Cardiac fibroblast (primary cell): ENCODE measurements at regions not wholly inside any gene's neighbourhood (a gene's known extent, or its start where the extent isn't known, plus 50 kb on each side); places are given as distances from the start of the nearest gene placed in this dataset.

Experiments used
- DNase-seq, 2 donors: peaks; one replicate each; pipeline versions ENCODE4 v3.0.0 to v3.0.0-alpha.2; 2010; ENCODE audit warnings: low read depth in 2 of 2
- H3K4me3 ChIP-seq, 2 donors: replicated peaks in 1 of 2; 1 replicate in 1 of 2; 2 replicates in 1 of 2; pipeline ENCODE4 v1.5.1; 2011; ENCODE audit warnings: low read depth in 2 of 2, low read length in 2 of 2, mild to moderate bottlenecking in 2 of 2, moderate library complexity in 1 of 2
- TF ChIP-seq, protein P1 (sequence below): IDR thresholded peaks from one replicate; pipeline ENCODE4 v1.5.1; 2011; ENCODE audit warnings: low read depth, mild to moderate bottlenecking, low read length, inconsistent platforms

DNA sequence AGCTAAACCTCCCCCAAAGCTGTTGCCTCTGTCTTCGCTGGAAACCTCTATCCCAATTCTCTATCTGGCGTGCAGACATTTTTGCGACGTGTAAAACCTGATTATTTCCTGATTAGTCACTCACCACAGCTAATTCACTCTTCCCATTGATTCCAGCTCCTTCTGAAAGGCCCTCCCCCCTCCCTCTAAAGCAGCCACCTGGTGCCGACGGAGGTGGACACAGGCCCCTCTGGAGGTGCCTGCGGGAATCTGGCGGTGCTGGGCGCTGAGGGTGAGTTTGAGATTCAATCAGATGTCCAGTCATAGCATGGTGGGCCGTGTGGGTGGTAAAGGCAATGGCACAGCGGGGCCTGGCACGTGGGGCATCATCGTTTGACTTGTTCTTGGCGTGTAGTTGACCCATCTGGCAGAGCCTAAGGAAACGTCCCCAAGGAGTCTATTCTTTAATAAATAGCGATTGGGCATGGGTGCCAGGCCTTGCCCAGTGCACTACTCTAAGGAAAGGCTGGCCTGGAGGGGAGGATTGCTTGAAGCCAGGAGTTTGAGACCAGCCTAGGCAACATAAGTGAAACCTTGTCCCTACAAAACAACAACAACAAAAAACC lies 271.1 kb upstream of the MVB12B start:
- no peak overlapping the region for H3K4me3 ChIP-seq
- peak; percentile 22 to 28 for DNase-seq
- TF ChIP-seq, protein P1, sequence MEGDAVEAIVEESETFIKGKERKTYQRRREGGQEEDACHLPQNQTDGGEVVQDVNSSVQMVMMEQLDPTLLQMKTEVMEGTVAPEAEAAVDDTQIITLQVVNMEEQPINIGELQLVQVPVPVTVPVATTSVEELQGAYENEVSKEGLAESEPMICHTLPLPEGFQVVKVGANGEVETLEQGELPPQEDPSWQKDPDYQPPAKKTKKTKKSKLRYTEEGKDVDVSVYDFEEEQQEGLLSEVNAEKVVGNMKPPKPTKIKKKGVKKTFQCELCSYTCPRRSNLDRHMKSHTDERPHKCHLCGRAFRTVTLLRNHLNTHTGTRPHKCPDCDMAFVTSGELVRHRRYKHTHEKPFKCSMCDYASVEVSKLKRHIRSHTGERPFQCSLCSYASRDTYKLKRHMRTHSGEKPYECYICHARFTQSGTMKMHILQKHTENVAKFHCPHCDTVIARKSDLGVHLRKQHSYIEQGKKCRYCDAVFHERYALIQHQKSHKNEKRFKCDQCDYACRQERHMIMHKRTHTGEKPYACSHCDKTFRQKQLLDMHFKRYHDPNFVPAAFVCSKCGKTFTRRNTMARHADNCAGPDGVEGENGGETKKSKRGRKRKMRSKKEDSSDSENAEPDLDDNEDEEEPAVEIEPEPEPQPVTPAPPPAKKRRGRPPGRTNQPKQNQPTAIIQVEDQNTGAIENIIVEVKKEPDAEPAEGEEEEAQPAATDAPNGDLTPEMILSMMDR: no peak

DNA sequence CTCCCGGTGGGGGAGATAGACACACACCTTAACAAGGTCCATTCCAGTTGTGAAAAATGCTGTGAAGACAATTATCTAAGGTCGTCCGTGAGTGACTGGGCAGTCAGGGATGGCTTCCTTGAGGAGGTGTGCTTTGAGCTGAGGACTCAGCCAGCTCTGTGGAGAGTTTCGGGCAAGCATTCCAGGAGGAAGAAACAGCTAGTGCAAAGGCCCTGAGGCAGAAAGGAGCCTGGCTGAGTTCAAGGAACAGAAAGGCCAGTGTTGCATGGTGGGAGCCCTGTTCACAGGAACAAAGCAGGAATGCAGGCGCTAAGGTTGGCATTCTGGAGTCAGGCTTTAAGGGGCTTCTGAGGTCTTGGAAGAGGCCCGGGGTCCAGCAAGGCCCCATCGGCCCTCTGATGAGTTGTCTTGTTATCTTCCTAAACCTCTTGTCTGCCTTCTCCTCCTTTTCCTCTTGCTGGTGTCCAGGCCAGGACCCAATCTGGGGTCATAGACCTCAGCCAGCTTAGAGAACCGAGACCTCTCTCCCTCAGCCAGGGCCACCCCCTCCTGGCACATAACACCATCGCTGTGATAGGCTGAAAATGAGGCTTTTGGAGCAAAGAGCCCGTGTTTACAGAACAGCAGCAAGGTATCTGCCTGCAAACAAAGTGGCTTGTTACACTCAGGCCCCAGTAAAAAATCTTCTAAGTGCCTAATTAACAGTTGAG lies 270.2 kb upstream of the MVB12B start:
- no peak overlapping the region for H3K4me3 ChIP-seq
- no peak for DNase-seq
- TF ChIP-seq, protein P1: no peak

DNA sequence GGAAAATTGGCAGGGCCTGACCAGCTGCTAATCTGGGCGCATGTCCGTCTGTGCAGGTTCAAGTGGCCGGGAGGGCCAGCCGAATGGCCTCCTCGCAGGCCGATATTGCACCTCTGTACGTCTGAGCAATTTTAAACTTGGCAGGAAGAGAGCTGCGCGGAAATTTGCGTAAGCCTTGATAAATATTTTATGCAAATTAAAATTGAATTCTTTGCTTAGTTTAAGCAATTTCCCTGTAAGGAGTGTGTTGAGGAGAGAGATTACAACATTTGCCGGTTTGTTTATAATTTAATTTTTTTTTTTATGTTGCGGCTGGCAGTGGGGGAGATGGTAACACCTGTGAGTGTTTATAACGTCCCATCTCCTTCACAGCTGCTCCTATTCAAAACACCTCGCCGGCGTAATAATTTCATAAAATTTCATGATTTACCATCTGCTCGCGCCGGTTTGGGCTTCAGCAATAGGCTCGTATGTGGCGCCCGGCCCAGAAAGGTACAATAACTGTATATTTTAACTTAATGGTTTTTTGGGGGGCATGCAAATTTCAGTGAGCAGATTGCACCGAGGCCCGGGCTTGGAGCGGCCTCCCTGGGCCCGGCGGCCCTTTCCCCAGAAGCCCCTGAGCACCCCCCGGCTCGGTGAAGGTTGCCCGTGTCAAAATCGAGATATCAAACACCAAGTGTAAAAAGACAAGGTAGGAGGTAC lies 269.4 kb upstream of the MVB12B start:
- TF ChIP-seq, protein P1: no peak
- DNase-seq: no peak
- no peak overlapping the region for H3K4me3 ChIP-seq

DNA sequence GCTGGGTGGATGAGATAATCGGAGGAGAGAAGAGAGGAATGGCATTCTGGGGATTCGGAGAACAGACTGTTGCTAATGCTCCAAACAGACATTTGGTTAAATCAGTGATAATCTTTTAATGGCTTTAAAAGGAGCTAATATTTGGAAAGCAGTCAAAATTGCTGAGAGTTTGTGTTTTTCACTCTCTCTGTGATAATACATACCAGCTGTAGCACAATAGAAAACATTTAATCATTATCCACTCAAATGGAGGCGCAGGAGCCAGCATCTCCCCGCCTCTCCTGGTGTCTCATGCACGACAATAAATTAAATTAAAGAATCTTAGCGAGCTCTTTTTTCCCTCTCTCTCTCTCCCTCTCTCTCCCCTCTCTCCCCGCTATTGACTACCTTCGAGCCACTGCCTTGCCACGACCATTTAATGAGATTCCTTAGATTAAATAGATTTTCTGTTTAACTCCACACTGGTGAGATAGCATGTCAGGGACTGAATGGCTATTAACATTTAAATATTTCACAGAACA lies 268.6 kb upstream of the MVB12B start:
- TF ChIP-seq, protein P1: no peak
- no peak overlapping the region for H3K4me3 ChIP-seq

DNA sequence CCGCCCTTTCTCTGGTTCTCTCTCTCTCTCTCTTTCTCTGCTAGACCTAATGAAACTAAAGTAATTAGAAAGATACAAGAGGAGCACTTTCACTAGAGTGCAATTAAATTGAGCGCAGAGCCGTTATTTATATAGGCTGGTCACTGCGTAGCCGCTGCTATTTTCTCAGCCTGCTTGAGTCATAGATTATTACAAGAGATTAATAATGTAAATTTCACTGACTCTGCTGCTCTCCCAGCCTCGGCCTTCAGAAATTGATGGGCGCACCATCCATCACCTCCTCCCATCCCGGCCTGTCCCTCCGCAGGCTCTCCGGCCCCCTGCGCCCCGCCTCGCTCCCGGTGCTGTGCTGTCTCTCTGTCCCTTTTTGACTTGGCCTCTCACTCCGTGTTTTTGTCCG lies 268.0 kb upstream of the MVB12B start:
- H3K4me3 ChIP-seq: no peak overlapping the region
- TF ChIP-seq, protein P1: no peak
- DNase-seq: no peak

More for the DNA sequence above, 268.6 kb upstream of the MVB12B start:
- DNase-seq: no peak

DNA sequence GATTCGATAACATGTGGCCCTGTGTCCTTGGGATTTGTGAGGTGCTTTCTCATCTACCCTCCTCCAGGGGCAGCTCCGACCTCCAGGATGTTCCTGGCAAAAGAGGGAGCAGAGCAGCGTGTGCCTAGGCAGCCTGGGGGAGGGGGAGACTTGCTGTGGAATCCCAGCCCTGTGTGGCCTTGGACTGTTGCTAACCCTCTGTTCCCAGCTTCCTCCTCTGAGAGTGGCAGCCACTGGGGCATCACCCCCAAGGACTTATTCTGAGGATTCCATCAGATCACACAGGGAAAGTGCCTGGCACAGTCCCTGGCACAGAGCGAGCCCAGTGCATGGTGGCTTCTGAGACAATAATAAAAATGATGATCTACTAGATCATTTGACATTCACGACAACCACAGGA lies 265.1 kb upstream of the MVB12B start:
- H3K4me3 ChIP-seq: no peak overlapping the region
- TF ChIP-seq, protein P1: no peak
- DNase-seq: no peak
